ENCODE measurements at regions not wholly inside any gene's neighbourhood (a gene's known extent, or its start where the extent isn't known, plus 50 kb on each side); places are given as distances from the start of the nearest gene placed in this dataset.

DNA sequence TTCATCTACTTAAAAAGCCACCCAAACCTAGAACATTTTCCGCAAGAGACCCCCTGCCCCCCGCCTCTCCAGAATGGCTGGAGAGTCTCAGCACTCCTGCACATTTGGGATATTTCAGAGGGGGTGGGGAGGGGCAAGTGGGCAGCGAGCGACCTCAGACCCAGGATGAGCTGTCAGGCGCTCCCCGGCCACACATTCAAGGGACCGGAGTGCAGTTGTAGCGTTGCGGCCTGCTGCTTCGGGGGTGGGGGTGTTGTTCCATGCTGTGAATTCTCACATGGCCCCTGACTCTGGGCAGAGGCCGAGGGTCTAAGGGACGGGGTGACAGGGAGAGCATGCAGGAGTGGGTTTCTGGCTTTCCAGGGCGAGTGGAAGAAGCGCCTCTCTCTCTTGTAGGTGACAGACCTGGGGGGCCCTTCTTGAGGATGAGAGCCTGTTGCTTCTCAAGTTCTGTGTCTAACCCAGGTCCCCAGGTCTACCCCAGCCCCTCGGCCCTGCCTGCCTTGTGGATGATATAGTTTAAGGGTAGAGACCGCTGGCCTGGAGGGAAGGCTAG is 231.2 kb downstream of the SEC14L1 start:
- DNase-seq (ENCODE audit: low read depth), result no peak
- H3K4me3 ChIP-seq (ENCODE audit: low read depth, low read length), result peak overlapping the region; percentile 91

DNA sequence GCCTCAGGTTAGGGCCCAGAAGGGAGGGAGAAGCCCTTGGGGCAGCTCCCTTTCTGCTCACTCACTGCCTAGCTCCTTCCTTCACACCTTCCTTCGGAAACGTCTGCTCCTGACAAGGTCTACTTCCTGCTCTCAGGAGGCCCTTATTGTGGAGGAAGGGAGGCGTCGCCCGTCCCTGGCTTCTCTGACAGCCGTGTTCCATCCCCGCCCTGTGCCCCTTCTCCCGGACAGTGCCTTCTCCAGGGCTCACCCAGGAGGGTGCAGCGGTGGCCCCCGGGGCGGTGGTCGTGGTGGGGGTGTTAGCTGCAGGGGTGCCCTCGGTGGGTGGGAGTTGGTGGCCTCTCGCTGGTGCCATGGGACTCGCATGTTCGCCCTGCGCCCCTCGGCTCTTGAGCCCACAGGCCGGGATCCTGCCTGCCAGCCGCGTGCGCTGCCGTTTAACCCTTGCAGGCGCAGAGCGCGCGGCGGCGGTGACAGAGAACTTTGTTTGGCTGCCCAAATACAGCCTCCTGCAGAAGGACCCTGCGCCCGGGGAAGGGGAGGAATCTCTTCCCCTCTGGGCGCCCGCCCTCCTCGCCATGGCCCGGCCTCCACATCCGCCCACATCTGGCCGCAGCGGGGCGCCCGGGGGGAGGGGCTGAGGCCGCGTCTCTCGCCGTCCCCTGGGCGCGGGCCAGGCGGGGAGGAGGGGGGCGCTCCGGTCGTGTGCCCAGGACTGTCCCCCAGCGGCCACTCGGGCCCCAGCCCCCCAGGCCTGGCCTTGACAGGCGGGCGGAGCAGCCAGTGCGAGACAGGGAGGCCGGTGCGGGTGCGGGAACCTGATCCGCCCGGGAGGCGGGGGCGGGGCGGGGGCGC is 231.9 kb downstream of the SEC14L1 start:
- H3K4me3 ChIP-seq (ENCODE audit: low read depth, low read length), result peak overlapping the region; percentile 91
- peak; percentile 68 for DNase-seq (ENCODE audit: low read depth)

DNA sequence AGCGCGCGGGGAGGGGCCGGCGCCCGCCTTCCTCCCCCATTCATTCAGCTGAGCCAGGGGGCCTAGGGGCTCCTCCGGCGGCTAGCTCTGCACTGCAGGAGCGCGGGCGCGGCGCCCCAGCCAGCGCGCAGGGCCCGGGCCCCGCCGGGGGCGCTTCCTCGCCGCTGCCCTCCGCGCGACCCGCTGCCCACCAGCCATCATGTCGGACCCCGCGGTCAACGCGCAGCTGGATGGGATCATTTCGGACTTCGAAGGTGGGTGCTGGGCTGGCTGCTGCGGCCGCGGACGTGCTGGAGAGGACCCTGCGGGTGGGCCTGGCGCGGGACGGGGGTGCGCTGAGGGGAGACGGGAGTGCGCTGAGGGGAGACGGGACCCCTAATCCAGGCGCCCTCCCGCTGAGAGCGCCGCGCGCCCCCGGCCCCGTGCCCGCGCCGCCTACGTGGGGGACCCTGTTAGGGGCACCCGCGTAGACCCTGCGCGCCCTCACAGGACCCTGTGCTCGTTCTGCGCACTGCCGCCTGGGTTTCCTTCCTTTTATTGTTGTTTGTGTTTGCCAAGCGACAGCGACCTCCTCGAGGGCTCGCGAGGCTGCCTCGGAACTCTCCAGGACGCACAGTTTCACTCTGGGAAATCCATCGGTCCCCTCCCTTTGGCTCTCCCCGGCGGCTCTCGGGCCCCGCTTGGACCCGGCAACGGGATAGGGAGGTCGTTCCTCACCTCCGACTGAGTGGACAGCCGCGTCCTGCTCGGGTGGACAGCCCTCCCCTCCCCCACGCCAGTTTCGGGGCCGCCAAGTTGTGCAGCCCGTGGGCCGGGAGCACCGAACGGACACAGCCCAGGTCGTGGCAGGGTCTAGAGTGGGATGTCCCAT is 232.8 kb downstream of the SEC14L1 start:
- H3K4me3 ChIP-seq (ENCODE audit: low read depth, low read length), result peak overlapping the region; percentile 91
- no peak for DNase-seq (ENCODE audit: low read depth)

DNA sequence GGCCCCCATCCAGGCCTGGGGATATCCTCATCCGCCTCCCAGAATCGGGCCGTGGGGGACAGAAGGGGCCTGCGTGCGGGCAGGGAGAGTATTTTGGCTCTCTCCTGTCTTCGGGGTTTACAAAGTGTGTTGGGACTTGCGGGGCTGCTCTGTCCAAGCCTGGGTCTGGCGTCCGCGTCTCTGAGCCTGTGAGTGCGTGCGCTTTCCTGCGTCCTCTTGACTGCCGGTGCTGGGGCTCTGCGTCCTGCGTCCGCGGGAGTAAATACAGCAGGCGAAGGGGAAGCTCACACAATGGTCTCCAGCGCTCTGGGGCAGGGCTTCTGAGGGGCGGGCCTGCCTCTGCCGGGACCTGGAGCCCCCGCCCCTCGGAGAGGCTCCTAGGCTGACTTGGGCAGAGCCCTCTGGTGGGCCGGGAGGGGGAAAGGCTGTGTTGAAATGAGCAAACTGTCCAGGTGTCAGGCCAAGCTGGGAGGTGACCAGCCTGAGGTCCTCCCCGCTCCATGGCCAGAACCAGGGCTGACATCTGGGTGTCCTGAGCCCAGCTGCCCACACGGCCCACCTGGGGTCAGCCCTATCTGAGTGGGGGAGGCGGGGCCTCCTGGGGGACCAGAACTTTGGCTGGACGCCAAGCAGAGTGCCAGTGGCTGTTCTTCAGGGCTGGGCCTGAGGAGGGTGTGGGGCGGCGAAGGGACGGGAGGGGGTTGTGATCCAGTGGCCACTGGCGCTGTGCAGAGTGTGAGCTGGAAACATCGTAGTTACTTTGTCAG is 233.6 kb downstream of the SEC14L1 start:
- DNase-seq (ENCODE audit: low read depth), result peak; percentile 78
- H3K4me3 ChIP-seq (ENCODE audit: low read depth, low read length), result peak overlapping the region; percentile 91

DNA sequence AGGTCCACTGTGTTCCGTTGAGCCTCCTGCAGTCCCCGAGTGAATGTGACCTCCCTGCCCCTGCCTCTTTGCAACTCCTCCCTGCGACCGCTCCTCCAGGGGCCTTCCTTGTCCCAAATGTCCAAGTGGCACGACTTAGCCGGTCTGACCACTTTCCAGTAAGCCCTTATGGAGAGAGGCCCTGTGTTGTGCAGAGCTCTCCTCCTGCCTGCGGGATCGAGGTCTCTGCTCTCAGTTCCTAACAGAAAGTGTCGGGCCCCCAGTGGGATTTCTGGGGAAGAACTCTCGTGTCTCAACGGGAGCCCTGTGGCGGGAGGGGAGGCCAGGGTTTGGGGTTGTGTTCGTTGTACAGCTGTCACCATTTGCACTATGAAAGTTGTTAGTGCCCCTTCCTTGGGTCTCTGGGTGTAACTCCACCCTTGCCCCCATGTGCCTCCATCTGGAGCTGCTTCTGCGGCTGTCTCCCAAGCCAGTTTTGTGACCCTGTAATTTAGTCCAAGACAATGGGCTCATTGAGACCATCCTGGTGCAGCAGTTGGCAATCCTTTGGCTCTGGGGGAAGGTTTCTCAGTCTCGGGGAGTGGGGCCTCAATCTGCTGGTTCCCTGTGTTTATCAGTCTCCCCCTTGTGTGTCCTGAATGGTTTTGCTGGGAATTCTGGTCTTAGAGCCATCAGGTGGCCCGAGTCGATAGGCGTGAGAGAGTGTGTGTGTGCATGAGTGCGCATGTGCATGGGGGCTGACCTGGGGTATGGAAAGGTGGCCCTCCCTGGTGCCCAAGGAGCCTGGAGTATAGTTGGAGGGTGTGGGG is 234.5 kb downstream of the SEC14L1 start:
- peak overlapping the region; percentile 91 for H3K4me3 ChIP-seq (ENCODE audit: low read depth, low read length)
- no peak for DNase-seq (ENCODE audit: low read depth)

DNA sequence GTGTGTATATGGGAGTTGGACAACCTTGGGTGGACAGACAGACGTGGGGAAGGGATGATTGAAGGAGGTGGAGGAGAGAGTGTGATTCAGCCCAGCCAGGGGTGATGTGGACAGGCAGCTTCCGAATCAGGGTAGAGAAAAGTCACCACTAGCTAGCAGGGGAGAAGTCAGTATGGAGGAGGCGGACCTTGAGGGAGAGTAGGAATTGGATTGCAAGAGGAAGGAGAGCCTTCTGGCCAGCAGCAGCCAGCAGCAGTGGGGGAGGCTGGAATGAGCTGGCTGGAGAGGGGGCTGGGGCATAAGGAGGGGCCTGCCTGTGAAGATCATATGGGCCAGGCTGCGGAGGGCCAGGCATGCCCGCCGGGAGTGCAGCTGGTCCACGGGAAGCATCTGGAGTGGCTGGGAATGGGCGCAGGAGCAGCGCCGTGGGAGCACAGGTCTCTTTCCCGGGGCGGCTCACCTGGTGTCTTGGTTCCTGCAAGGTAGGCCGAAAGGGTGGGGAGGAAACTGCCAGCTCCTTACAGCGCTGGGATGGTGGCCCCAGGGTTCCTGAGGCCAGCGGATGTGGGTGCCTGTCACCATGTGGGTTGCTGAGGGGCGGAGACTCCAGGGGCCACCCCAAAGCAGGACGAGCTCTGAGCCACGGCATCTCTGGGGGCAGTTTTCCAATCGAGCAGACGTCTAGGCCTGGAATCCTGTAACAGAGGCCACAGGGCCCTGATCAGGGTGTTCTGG is 235.3 kb downstream of the SEC14L1 start:
- peak overlapping the region; percentile 91 for H3K4me3 ChIP-seq (ENCODE audit: low read depth, low read length)

DNA sequence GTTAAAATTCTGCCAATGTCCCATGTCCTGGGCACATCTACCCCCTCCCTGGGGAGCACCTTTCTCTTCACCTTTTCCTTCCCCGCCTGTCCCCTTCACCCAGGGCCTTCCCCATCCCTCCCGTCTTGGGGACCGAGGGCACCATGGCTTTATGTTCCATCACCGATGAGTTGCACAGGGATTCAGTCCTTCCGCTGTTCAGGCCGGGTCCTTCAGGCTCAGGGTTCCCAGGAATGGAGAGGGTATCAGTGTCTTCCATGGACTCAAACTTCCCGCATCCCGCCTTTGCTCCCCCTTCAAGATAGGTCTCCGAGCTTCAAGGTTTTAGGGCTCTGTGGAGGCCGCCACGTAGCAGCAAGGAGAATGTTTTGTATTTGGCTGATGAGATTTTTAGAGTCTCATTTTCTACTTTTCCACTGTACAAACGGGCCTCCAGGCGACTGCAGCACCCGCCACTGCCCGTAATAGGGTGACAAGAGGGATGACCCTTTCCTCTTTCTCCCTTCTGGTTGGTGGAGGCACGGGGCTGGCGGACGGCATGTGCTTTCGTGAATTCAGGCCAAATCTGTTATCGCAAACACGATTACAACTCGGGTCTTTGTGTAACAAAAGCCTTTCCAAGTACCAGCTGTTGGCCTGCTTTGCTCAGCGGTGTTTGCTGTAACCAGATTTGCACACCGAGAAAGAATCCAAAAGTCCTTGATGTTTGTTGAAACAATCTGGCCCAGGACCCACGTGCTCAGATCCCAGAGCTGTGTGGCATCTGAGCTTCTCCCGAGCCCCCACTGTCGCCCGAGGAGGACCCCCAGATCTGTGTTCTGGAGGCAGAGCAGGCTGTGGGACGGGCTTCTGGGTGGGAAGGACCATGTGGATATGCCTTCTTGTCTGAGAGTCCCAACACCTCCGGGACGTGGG is 236.3 kb downstream of the SEC14L1 start:
- peak overlapping the region; percentile 91 for H3K4me3 ChIP-seq (ENCODE audit: low read depth, low read length)
- no peak for DNase-seq (ENCODE audit: low read depth)

More for the DNA sequence above, 235.3 kb downstream of the SEC14L1 start:
- peak; percentile 89 for DNase-seq (ENCODE audit: low read depth)

DNA sequence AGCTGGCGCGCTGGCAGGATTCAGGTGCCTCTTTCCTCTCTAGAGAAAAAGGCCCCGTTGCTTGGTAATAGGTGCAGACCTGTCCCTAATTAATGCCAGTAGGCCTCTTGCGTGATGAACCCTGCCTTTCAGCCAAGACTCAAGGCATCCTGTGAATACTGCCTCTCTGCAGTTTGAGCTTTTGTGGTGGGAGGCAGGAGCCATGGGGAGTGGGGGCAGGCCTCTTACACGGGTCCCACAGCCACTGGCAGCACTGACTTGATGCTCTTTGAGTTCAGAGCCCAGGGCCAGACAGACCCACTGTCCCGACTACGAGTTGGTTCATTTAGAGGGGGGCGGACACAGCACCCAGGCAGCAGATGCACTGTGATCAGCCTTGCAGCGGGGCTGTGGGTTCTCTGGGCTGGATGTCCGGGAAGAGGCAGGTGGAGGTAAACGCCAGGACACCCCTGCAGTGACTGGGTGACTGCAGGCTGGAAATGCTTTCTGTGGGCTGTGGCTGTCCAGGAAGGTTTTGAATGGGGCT is 237.0 kb downstream of the SEC14L1 start:
- DNase-seq (ENCODE audit: low read depth), result no peak
- peak overlapping the region; percentile 91 for H3K4me3 ChIP-seq (ENCODE audit: low read depth, low read length)

DNA sequence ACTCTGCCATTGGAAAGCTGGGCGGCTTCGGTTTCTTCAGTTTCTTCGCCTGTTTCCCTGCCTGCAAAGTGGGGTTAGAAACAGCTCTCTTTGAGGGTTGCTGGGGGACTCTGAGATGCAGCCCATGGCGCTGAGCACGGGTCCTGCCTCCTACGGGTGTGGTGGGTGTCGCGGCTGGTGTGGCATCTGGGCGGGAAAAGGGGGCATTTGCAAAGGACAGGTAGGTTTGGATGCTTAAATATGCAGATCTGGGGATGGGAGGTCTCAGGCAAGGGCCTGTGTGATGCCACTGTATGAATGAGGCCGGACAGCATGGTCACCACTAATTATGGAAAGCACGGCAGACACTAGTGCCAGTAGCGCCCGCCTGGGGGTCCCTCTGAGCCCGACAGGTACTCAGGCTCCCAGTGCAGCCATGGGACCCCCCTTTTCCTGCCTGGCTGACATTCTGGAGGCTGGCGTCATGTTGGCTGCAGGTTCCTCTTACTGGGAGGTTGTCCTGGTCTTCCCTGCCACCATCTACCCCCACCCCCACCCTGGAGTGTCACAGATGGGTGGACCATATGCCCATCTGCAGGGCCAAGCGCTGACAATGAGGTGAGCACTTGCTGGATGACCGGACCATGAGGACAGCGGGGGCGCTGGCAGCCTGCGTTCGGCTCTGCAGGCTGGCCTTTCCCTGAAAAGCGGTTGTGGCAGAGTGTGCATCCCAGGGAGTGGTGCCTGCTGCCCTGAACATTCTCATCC is 237.7 kb downstream of the SEC14L1 start:
- DNase-seq (ENCODE audit: low read depth), result no peak
- H3K4me3 ChIP-seq (ENCODE audit: low read depth, low read length), result no peak overlapping the region

DNA sequence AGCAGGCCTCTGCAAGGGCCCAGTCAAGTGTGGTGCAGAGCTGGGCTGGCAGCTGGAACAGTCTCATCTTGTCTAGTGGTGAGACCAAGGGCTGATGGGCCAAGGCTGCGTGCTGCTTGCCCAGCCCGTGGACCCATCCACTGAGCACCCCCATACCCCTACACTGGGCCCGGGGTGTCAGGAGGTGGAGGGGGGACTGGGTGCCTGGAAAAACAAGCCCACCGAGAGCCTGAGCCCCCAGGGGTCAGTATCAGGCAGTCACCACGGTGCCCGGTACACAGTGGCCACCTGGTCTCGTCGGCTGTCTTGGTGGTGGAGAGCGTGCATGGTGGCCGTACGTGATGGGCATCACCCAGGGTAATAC is 238.3 kb downstream of the SEC14L1 start:
- no peak overlapping the region for H3K4me3 ChIP-seq (ENCODE audit: low read depth, low read length)

DNA sequence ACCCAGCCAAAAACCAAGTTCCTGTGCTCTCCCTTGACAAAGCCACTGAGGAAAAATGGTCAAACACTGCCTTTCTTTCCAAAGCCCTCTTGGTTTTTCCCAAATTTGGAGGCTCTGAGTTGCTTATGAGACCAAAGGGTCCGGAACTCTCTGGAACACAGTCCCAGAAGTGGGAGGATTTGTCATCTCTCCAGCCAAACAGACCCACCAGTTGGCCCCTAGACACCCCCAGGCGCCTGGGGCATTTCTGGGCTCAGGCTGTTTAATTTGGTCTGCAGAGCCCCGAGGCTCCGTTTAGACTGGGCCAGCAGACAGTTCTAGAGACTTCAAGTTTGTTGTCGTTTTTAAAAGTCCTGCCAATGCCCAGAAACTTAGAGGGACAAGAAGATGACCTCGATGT is 239.1 kb downstream of the SEC14L1 start:
- no peak for DNase-seq (ENCODE audit: low read depth)
- no peak overlapping the region for H3K4me3 ChIP-seq (ENCODE audit: low read depth, low read length)

More for the DNA sequence above, 238.3 kb downstream of the SEC14L1 start:
- no peak for DNase-seq (ENCODE audit: low read depth)

DNA sequence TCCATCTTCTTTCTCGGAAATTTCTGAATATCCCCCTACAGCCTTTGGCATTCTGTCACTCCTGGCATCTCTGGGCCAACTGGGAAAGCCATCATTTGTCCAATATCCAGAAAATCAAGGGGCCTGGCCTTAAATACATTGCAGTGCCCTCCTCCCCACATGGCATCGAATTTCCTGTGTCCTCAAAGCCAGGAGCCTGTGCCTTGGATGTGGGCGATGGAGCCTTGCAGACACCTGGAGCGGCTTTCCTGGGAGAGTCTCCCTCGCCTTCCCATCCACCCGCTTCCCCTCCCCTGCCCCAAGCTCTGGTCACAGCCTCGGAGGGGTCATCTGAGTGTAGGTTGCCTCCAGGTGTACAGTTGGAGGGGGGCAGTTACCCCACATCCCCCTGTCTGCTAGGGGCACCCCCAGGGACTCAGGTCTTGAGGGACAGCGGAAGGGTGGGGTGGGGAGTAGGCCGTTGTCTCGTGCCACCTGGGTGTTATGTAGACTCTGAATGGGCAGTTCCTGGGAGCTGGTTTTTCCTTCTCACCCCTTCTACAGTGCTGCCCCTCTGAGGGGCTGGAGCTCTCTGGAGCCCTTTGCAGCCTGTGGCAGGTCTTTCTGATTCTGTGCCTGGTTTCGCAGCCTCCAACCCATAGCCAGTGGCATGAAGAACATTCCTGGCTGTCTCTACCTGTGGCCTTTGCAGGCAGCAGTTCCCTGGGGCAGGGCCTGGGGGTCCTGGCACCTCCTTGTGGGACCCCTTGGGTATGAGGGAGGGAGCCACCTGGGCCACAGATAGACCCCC is 239.8 kb downstream of the SEC14L1 start:
- H3K4me3 ChIP-seq (ENCODE audit: low read depth, low read length), result no peak overlapping the region
- no peak for DNase-seq (ENCODE audit: low read depth)

DNA sequence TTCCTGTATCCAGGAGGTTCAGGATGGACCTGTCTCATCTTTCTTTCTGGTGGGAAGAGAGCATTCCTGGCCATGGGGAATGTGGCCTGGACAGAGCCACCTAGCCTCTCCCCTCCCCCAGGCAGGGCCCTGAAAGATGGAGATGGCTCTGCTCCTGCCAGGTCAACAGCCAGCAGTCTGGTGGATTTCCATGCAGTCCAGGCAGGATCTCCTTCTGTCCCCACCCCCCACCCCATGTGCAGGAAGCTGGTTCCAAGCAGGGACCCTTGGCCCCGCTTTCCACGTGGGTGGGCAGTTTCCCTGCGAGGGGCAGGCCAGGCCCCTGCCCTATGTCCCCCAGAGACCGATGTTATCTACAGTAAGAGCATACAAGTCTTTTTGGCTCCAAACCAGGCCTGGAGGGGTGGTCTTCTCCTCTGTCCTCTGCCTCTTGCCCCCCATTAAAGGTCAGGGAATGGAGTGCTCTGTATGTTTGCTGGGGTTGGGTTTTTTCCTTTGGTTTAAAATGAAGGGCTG is 240.5 kb downstream of the SEC14L1 start:
- no peak for DNase-seq (ENCODE audit: low read depth)
- H3K4me3 ChIP-seq (ENCODE audit: low read depth, low read length), result no peak overlapping the region

DNA sequence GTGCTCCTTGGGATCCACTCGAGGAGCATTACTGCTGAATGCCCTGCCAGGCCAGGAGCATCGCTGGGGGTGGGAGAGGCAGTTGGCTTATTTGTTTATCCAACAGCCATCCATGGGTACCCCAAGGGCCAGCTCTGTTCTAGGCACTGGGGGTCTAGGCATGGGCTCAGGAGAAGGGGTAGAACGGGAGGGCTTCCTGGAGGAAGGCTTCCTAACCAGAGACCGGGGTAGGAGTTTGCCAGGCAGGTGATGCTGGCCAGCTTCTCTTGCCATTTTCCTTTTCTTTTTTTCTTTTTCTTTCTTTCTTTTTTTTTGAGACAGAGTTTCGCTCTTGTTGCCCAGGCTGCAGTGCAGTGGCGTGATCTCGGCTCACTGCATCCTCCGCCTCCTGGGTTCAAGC is 241.0 kb downstream of the SEC14L1 start:
- no peak for DNase-seq (ENCODE audit: low read depth)
- no peak overlapping the region for H3K4me3 ChIP-seq (ENCODE audit: low read depth, low read length)

DNA sequence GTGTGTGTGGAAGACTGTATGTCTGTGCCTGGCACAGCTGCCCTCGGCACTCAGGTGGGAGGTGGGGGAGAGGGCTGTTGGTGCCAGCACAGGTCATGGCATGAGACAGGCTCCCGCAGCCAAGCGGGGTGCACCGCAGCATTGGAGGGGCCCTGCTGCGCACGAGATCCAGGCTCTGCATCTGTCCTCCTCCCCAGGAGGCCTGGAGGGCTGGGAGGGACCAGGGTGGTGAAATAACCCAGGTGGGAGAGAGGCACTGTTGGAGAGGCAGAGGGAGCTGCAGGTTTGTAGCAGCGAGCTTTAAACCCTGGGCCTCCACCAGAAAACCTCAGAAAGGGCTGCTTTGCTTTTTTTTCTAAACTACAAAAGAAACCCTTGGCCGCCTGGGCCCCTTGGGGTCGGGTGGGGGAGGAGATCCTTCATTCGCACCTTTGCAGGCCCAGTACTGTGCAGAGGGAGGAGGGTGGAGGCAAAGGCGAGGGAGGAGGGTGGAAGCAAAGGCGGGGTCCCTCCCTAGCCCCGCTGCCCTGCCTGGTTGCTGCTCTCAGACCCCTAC is 241.7 kb downstream of the SEC14L1 start:
- no peak for DNase-seq (ENCODE audit: low read depth)
- no peak overlapping the region for H3K4me3 ChIP-seq (ENCODE audit: low read depth, low read length)

Measured in skeletal muscle cell (primary cell).